Naive thymus-derived CD4-positive, alpha-beta T cell (primary cell): ENCODE measurements at regions not wholly inside any gene's neighbourhood (a gene's known extent, or its start where the extent isn't known, plus 50 kb on each side); places are given as distances from the start of the nearest gene placed in this dataset.

ENCODE experiments used
- ATAC-seq: fragments of 150-1000 bp; cut with Tn5 transposase; 2 replicates; pipeline ENCODE4 v1.10.0; 2021; ENCODE audit warnings: mild to moderate bottlenecking, moderate library complexity
- CTCF ChIA-PET: fragments of 350-600 bp; sonication (Branson Sonifier 250); formaldehyde crosslinking; loops from one replicate; lab custom pipeline; 2021; ENCODE audit warnings: antibody characterized with exemption; lab: Charles Lee
- POLR2A ChIA-PET: fragments of 350-600 bp; sonication (Branson Sonifier 250); formaldehyde crosslinking; loops from one replicate; lab custom pipeline; 2021; ENCODE audit warnings: antibody characterized with exemption, inconsistent platforms; lab: Charles Lee
- DNase-seq, 9 donors: peaks; one replicate each; pipeline versions ENCODE4 v3.0.0 to v3.0.0-alpha.2; 2020 to 2022; ENCODE audit warnings: mixed read lengths in 1 of 9
- H3K27ac ChIP-seq: one replicate; pipeline ENCODE4 v1.7.0; 2013; ENCODE audit warnings: mild to moderate bottlenecking, low read depth, low read length, moderate library complexity
- H3K27me3 ChIP-seq, 2 donors: one replicate each; pipeline ENCODE4 v1.7.0; 2013; ENCODE audit warnings: low read length in 2 of 2, mild to moderate bottlenecking in 2 of 2, moderate library complexity in 2 of 2; ENCODE audit not compliant: control insufficient read depth in 2 of 2, insufficient read depth in 2 of 2
- H3K36me3 ChIP-seq, 3 experiments: 1 replicate in 2 of 3; 2 replicates in 1 of 3; pipeline ENCODE4 v1.7.0; 2013; ENCODE audit warnings: low read length in 3 of 3, mild to moderate bottlenecking in 3 of 3, moderate library complexity in 1 of 3; ENCODE audit not compliant: insufficient read depth in 3 of 3, control insufficient read depth in 2 of 3
- H3K4me1 ChIP-seq, 2 donors: one replicate each; pipeline ENCODE4 v1.7.0; 2013; ENCODE audit warnings: low read length in 2 of 2, mild to moderate bottlenecking in 2 of 2, moderate library complexity in 1 of 2; ENCODE audit not compliant: control insufficient read depth in 2 of 2, insufficient read depth in 2 of 2
- H3K4me3 ChIP-seq: 2 replicates; pipeline ENCODE4 v1.7.0; 2013; ENCODE audit warnings: mild to moderate bottlenecking, low read length
- H3K9me3 ChIP-seq, 3 experiments: 1 replicate in 2 of 3; 2 replicates in 1 of 3; pipeline ENCODE4 v1.7.0; 2013; ENCODE audit warnings: low read length in 3 of 3; ENCODE audit not compliant: control insufficient read depth in 2 of 3
- H3K27ac Mint-ChIP-seq, 9 donors: one replicate each; pipeline ENCODE4 v1.8.0; 2020 to 2022; ENCODE audit warnings: mixed read lengths in 9 of 9, mild to moderate bottlenecking in 8 of 9, moderate library complexity in 5 of 9, inconsistent platforms in 2 of 9
- H3K27me3 Mint-ChIP-seq, 5 donors: one replicate each; pipeline ENCODE4 v1.8.0; 2021 to 2022; ENCODE audit warnings: mixed read lengths in 5 of 5, mild to moderate bottlenecking in 1 of 5
- H3K36me3 Mint-ChIP-seq, 5 donors: one replicate each; pipeline ENCODE4 v1.8.0; 2020 to 2022; ENCODE audit warnings: mixed read lengths in 5 of 5, mild to moderate bottlenecking in 3 of 5, inconsistent platforms in 1 of 5
- H3K4me1 Mint-ChIP-seq, 7 donors: one replicate each; pipeline ENCODE4 v1.8.0; 2020 to 2022; ENCODE audit warnings: mixed read lengths in 7 of 7, mild to moderate bottlenecking in 3 of 7, inconsistent platforms in 1 of 7
- H3K4me3 Mint-ChIP-seq, 10 donors: one replicate each; pipeline ENCODE4 v1.8.0; 2020 to 2022; ENCODE audit warnings: mild to moderate bottlenecking in 10 of 10, mixed read lengths in 10 of 10, moderate library complexity in 6 of 10, inconsistent platforms in 2 of 10
- H3K9me3 Mint-ChIP-seq, 11 donors: one replicate each; pipeline ENCODE4 v1.8.0; 2020 to 2022; ENCODE audit warnings: mixed read lengths in 11 of 11, mild to moderate bottlenecking in 4 of 11, inconsistent platforms in 1 of 11, moderate library complexity in 1 of 11
- intact Hi-C, 2 donors: fragments of 100-400 bp; cut with micrococcal nuclease; formaldehyde crosslinking; loops; one replicate each; pipeline ENCODE4 v1.15.1; 2023

- Mint-ChIP-seq H3K27me3 (no peaks in the 10 kb centered on the region), H3K27ac (no peak overlapping the region), H3K4me1 (no peaks in the 10 kb centered on the region), H3K36me3 (no peaks in the 10 kb centered on the region), H3K9me3 (no peaks in the 10 kb centered on the region), H3K4me3 (no peak overlapping the region)
- no peaks in the 10 kb centered on the region for H3K36me3 ChIP-seq
- H3K4me3 ChIP-seq: no peak overlapping the region
- H3K27me3 ChIP-seq: no peaks in the 10 kb centered on the region
- H3K9me3 ChIP-seq: no peaks in the 10 kb centered on the region
- CTCF ChIA-PET: no interaction called here
- DNase-seq (no peak), ATAC-seq (no peak)
- H3K4me1 ChIP-seq: no peaks in the 10 kb centered on the region
- H3K27ac ChIP-seq: no peak overlapping the region
- intact Hi-C loops: no loop called here
- POLR2A ChIA-PET: no interaction called here
Observed at GRCh38 chr1:194184974-194185373, 998.6 kb upstream of the B3GALT2 start.

- CTCF ChIA-PET: no interaction called here
- Mint-ChIP-seq H3K4me3 (no peak overlapping the region), H3K9me3 (no peaks in the 10 kb centered on the region), H3K4me1 (peaks cover 0 to 1% (median 0%) of the 10 kb centered on the region in 7 donors), H3K27ac (no peak overlapping the region), H3K27me3 (no peaks in the 10 kb centered on the region), H3K36me3 (no peaks in the 10 kb centered on the region)
- Histone ChIP-seq H3K4me1 (no peaks in the 10 kb centered on the region), H3K36me3 (no peaks in the 10 kb centered on the region), H3K4me3 (no peak overlapping the region), H3K9me3 (no peaks in the 10 kb centered on the region), H3K27me3 (no peaks in the 10 kb centered on the region), H3K27ac (no peak overlapping the region)
- DNase-seq: no peak
- intact Hi-C loops: no loop called here
- POLR2A ChIA-PET: no interaction called here
- no peak for ATAC-seq
Observed at GRCh38 chr1:194184425-194184824, 998.0 kb upstream of the B3GALT2 start.

GRCh38 chr1:194181845-194182244, 995.4 kb upstream of the B3GALT2 start:
- no peak overlapping the region for H3K27ac ChIP-seq
- DNase-seq: no peak
- Mint-ChIP-seq H3K9me3 (no peaks in the 10 kb centered on the region), H3K27me3 (no peaks in the 10 kb centered on the region), H3K27ac (no peak overlapping the region), H3K4me1 (peaks cover 0 to 1% (median 0%) of the 10 kb centered on the region in 7 donors), H3K4me3 (no peak overlapping the region), H3K36me3 (no peaks in the 10 kb centered on the region)
- CTCF ChIA-PET: interaction anchor here (0.6 kb wide), 1 partner anchor 466 kb away, joined by 3 read pairs; no protein-coding TSS in a partner anchor
- POLR2A ChIA-PET: no interaction called here
- H3K36me3 ChIP-seq: no peaks in the 10 kb centered on the region
- H3K27me3 ChIP-seq: no peaks in the 10 kb centered on the region
- H3K4me3 ChIP-seq: no peak overlapping the region
- no peak for ATAC-seq
- no peaks in the 10 kb centered on the region for H3K4me1 ChIP-seq
- H3K9me3 ChIP-seq: no peaks in the 10 kb centered on the region
- intact Hi-C loops: no loop called here

- intact Hi-C loops: no loop called here
- CTCF ChIA-PET: no interaction called here
- Mint-ChIP-seq H3K4me1 (peaks cover 0 to 4% (median 0%) of the 10 kb centered on the region in 7 donors), H3K27ac (no peak overlapping the region), H3K36me3 (peaks cover 0 to 3% (median 0%) of the 10 kb centered on the region in 5 donors), H3K9me3 (peaks cover 0 to 1% (median 0%) of the 10 kb centered on the region in 11 donors), H3K27me3 (no peaks in the 10 kb centered on the region), H3K4me3 (no peak overlapping the region)
- Histone ChIP-seq H3K9me3 (no peaks in the 10 kb centered on the region), H3K4me3 (no peak overlapping the region), H3K36me3 (no peaks in the 10 kb centered on the region), H3K4me1 (no peaks in the 10 kb centered on the region), H3K27me3 (no peaks in the 10 kb centered on the region), H3K27ac (no peak overlapping the region)
- POLR2A ChIA-PET: no interaction called here
- no peak for DNase-seq
- no peak for ATAC-seq
Observed at GRCh38 chr1:194176212-194176611, 989.8 kb upstream of the B3GALT2 start.

- Mint-ChIP-seq H3K9me3 (peaks cover 0 to 6% (median 0%) of the 10 kb centered on the region in 11 donors), H3K4me1 (peaks cover 0 to 4% (median 0%) of the 10 kb centered on the region in 7 donors), H3K36me3 (peaks cover 0 to 3% (median 0%) of the 10 kb centered on the region in 5 donors), H3K4me3 (no peak overlapping the region), H3K27me3 (no peaks in the 10 kb centered on the region), H3K27ac (no peak overlapping the region)
- ChIA-PET POLR2A (no interaction called here), CTCF (no interaction called here)
- Histone ChIP-seq H3K36me3 (no peaks in the 10 kb centered on the region), H3K27me3 (no peaks in the 10 kb centered on the region), H3K4me1 (no peaks in the 10 kb centered on the region), H3K4me3 (no peak overlapping the region), H3K27ac (no peak overlapping the region), H3K9me3 (no peaks in the 10 kb centered on the region)
- no peak for ATAC-seq
- intact Hi-C loops: no loop called here
- DNase-seq: no peak
Observed at GRCh38 chr1:194175251-194175650, 988.8 kb upstream of the B3GALT2 start.

- H3K4me3 ChIP-seq: no peak overlapping the region
- ATAC-seq: no peak
- ChIA-PET CTCF (no interaction called here), POLR2A (no interaction called here)
- no peak overlapping the region for H3K4me3 Mint-ChIP-seq
- no peak overlapping the region for H3K27ac ChIP-seq
- no peaks in the 10 kb centered on the region for H3K27me3 ChIP-seq
- no peaks in the 10 kb centered on the region for H3K36me3 ChIP-seq
- no peaks in the 10 kb centered on the region for H3K9me3 ChIP-seq
- peaks cover 0 to 6% (median 0%) of the 10 kb centered on the region in 11 donors for H3K9me3 Mint-ChIP-seq
- peaks cover 0 to 3% (median 0%) of the 10 kb centered on the region in 5 donors for H3K36me3 Mint-ChIP-seq
- no peak for DNase-seq
- H3K27me3 Mint-ChIP-seq: no peaks in the 10 kb centered on the region
- H3K4me1 ChIP-seq: no peaks in the 10 kb centered on the region
- H3K27ac Mint-ChIP-seq: no peak overlapping the region
- peaks cover 0 to 4% (median 0%) of the 10 kb centered on the region in 7 donors for H3K4me1 Mint-ChIP-seq
- intact Hi-C loops: no loop called here
Observed at GRCh38 chr1:194174528-194174927, 988.1 kb upstream of the B3GALT2 start.

GRCh38 chr1:194171596-194171995, 985.2 kb upstream of the B3GALT2 start:
- no peaks in the 10 kb centered on the region for H3K4me1 ChIP-seq
- H3K9me3 Mint-ChIP-seq: peaks cover 0 to 7% (median 0%) of the 10 kb centered on the region in 11 donors
- no peak for ATAC-seq
- H3K4me1 Mint-ChIP-seq: peaks cover 0 to 4% (median 0%) of the 10 kb centered on the region in 7 donors
- H3K27ac Mint-ChIP-seq: no peak overlapping the region
- ChIA-PET CTCF (no interaction called here), POLR2A (no interaction called here)
- H3K9me3 ChIP-seq: no peaks in the 10 kb centered on the region
- H3K36me3 Mint-ChIP-seq: peaks cover 0 to 4% (median 0%) of the 10 kb centered on the region in 5 donors
- H3K4me3 Mint-ChIP-seq: no peak overlapping the region
- H3K27me3 ChIP-seq: no peaks in the 10 kb centered on the region
- H3K27me3 Mint-ChIP-seq: no peaks in the 10 kb centered on the region
- H3K36me3 ChIP-seq: no peaks in the 10 kb centered on the region
- no peak for DNase-seq
- H3K27ac ChIP-seq: no peak overlapping the region
- intact Hi-C loops: no loop called here
- H3K4me3 ChIP-seq: no peak overlapping the region
